ENCODE measurements at regions not wholly inside any gene's neighbourhood (a gene's known extent, or its start where the extent isn't known, plus 50 kb on each side); places are given as distances from the start of the nearest gene placed in this dataset.

- H3K36me3 ChIP-seq (ENCODE audit: control insufficient read depth in 1 of 2, insufficient read depth in 2 of 2, low read length in 2 of 2): no peaks in the 10 kb centered on the region
- no TSS peak for BruUV-seq (replicated peaks)
- ChIA-PET CTCF (no interaction called here), RAD21 (ENCODE audit: low non-redundant PET in 1 of 2, low total read pairs in 2 of 2, uncharacterized antibody in 2 of 2, unreplicated experiment in 2 of 2) (no interaction called here), POLR2A (no interaction called here)
- H4K20me1 ChIP-seq (ENCODE audit: insufficient read depth): no peaks in the 10 kb centered on the region
- intact Hi-C loops (cut with micrococcal nuclease): no loop called here
- H3K27ac ChIP-seq (ENCODE audit: low read depth, low read length): no peak overlapping the region
- no peaks in the 10 kb centered on the region for H3K79me2 ChIP-seq (ENCODE audit: insufficient read depth, low read length)
- peaks cover 6 to 20% of the 10 kb centered on the region in 2 experiments; a peak in 2 of 4 replicates for H3K9me3 ChIP-seq (ENCODE audit: control insufficient read depth in 1 of 2, insufficient read depth in 1 of 2, low read depth in 1 of 2, low read length in 2 of 2)
- H3K9ac ChIP-seq (ENCODE audit: low read length): no peak overlapping the region
- H3K4me1 ChIP-seq (ENCODE audit: control insufficient read depth in 1 of 2, insufficient read depth in 2 of 2, low read length in 2 of 2): no peaks in the 10 kb centered on the region
- no peak overlapping the region for H2AFZ ChIP-seq (ENCODE audit: low read depth, low read length, poor library complexity, severe bottlenecking)
- TF ChIP-seq, protein P1, sequence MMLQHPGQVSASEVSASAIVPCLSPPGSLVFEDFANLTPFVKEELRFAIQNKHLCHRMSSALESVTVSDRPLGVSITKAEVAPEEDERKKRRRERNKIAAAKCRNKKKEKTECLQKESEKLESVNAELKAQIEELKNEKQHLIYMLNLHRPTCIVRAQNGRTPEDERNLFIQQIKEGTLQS (IDR thresholded peaks at IDR 0.05): no peak
- TF ChIP-seq EZH2 (IDR thresholded peaks at IDR 0.05) (no peak), ZFX (IDR thresholded peaks at IDR 0.05) (no peak), ZBTB33 (IDR thresholded peaks at IDR 0.05; ENCODE audit: extremely low read depth, insufficient replicate concordance, low read length) (no peak)
- no peaks in the 10 kb centered on the region for H3K27me3 ChIP-seq (ENCODE audit: insufficient read depth, low read length)
- H3K4me3 ChIP-seq (replicated peaks in 1 of 2; ENCODE audit: low read depth in 1 of 2, low read length in 2 of 2): no peak overlapping the region
- ATAC-seq (no peak), DNase-seq (ENCODE audit: low read depth, low spot score) (no peak)
- no peak overlapping the region for H3K4me2 ChIP-seq (ENCODE audit: low read length)
- H3K9me2 ChIP-seq (ENCODE audit: insufficient read depth): no peaks in the 10 kb centered on the region
Measured at GRCh38 chr5:3430691-3431090, 164.9 kb upstream of the IRX1 start.

DNA sequence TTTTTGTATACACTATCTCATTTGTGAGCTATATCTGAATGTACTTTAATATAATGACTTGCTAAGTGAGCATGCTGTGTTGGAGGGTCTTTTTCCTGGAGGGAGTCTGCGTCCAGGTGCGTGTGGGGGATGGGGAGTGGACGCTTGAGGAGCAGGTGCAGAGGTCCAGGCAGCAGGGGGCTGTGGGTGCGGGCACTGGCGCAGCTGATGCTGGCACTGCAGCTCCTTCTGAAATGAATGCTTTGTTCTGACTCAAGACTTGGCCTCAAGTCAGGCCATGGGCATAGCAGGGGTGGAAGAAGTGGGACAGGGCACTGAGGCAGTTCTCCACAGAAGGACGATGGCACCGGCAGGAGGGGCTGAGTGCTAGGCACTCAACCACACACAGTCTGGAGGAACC is 165.7 kb upstream of the IRX1 start:
- H3K27ac ChIP-seq (ENCODE audit: low read depth, low read length): no peak overlapping the region
- H3K79me2 ChIP-seq (ENCODE audit: insufficient read depth, low read length): no peaks in the 10 kb centered on the region
- no peaks in the 10 kb centered on the region for H4K20me1 ChIP-seq (ENCODE audit: insufficient read depth)
- H3K27me3 ChIP-seq (ENCODE audit: insufficient read depth, low read length): no peaks in the 10 kb centered on the region
- intact Hi-C loops (cut with micrococcal nuclease): no loop called here
- no peaks in the 10 kb centered on the region for H3K9me2 ChIP-seq (ENCODE audit: insufficient read depth)
- DNase-seq (ENCODE audit: low read depth, low spot score): no peak
- no peaks in the 10 kb centered on the region for H3K4me1 ChIP-seq (ENCODE audit: control insufficient read depth in 1 of 2, insufficient read depth in 2 of 2, low read length in 2 of 2)
- H3K9ac ChIP-seq (ENCODE audit: low read length): no peak overlapping the region
- no peaks in the 10 kb centered on the region for H3K36me3 ChIP-seq (ENCODE audit: control insufficient read depth in 1 of 2, insufficient read depth in 2 of 2, low read length in 2 of 2)
- H3K9me3 ChIP-seq (ENCODE audit: control insufficient read depth in 1 of 2, insufficient read depth in 1 of 2, low read depth in 1 of 2, low read length in 2 of 2): peaks cover 6 to 20% of the 10 kb centered on the region in 2 experiments; a peak in 2 of 4 replicates
- no peak for ATAC-seq
- RAD21 ChIA-PET (ENCODE audit: low non-redundant PET in 1 of 2, low total read pairs in 2 of 2, uncharacterized antibody in 2 of 2, unreplicated experiment in 2 of 2): no interaction called here
- H3K4me3 ChIP-seq (replicated peaks in 1 of 2; ENCODE audit: low read depth in 1 of 2, low read length in 2 of 2): no peak overlapping the region
- POLR2A ChIA-PET: no interaction called here
- CTCF ChIA-PET: no interaction called here
- no TSS peak for BruUV-seq (replicated peaks)
- no peak overlapping the region for H2AFZ ChIP-seq (ENCODE audit: low read depth, low read length, poor library complexity, severe bottlenecking)
- no peak overlapping the region for H3K4me2 ChIP-seq (ENCODE audit: low read length)
- TF ChIP-seq EZH2 (IDR thresholded peaks at IDR 0.05) (no peak), POLR2AphosphoS5 (IDR thresholded peaks at IDR 0.05; ENCODE audit: low read depth, low read length) (no peak), YY1 (IDR thresholded peaks at IDR 0.05; ENCODE audit: extremely low read depth, insufficient replicate concordance, low read depth, low read length) (no peak), ZBTB33 (IDR thresholded peaks at IDR 0.05; ENCODE audit: extremely low read depth, insufficient replicate concordance, low read length) (no peak), RAD21 (IDR thresholded peaks at IDR 0.05; ENCODE audit: low read depth) (no peak), ZNF274 (IDR thresholded peaks at IDR 0.05; ENCODE audit: low read depth, low read length) (no peak), SIN3A (IDR thresholded peaks at IDR 0.05; ENCODE audit: low read depth) (no peak), MAX (IDR thresholded peaks at IDR 0.05) (no peak), FOSL1 (IDR thresholded peaks at IDR 0.05; ENCODE audit: low read depth) (no peak), REST (IDR thresholded peaks at IDR 0.05; ENCODE audit: low read depth) (no peak)
